ENCODE measurements at regions not wholly inside any gene's neighbourhood (a gene's known extent, or its start where the extent isn't known, plus 50 kb on each side); places are given as distances from the start of the nearest gene placed in this dataset.

GRCh38 chr1:234539666-234540403 lies 60.9 kb upstream of the TARBP1 start:
- TF ChIP-seq EZH2 (IDR thresholded peaks at IDR 0.05) (no peak), POLR2AphosphoS5 (IDR thresholded peaks at IDR 0.05; ENCODE audit: borderline replicate concordance, low read depth, low read length) (no peak), FOXP2 (optimal IDR thresholded peaks at IDR 0.05; ENCODE audit: control extremely low read depth, extremely low read length, insufficient read depth) (no peak)

Measured in SK-N-MC (cell line).